MM.1S (cell line): ENCODE measurements at regions not wholly inside any gene's neighbourhood (a gene's known extent, or its start where the extent isn't known, plus 50 kb on each side); places are given as distances from the start of the nearest gene placed in this dataset.

Experiments
- EZH2 ChIP-seq: fragments of 300-600 bp; sonication (generic); optimal IDR thresholded peaks from 2 replicates; pipeline ENCODE3; 2017; ENCODE audit warnings: low read depth, mild to moderate bottlenecking, antibody characterized with exemption, low read length, mixed read lengths
- EZH2phosphoT487 ChIP-seq: fragments of 300-600 bp; sonication (generic); IDR thresholded peaks from 2 replicates; pipeline ENCODE4 v1.6.1; 2018; ENCODE audit warnings: antibody characterized with exemption, low read length
- TF ChIP-seq, protein P1 (sequence below): fragments of 300-600 bp; sonication (generic); IDR thresholded peaks from 2 replicates; pipeline ENCODE4 v1.5.1; 2016; ENCODE audit warnings: antibody characterized with exemption, low read length, mixed read lengths

DNA sequence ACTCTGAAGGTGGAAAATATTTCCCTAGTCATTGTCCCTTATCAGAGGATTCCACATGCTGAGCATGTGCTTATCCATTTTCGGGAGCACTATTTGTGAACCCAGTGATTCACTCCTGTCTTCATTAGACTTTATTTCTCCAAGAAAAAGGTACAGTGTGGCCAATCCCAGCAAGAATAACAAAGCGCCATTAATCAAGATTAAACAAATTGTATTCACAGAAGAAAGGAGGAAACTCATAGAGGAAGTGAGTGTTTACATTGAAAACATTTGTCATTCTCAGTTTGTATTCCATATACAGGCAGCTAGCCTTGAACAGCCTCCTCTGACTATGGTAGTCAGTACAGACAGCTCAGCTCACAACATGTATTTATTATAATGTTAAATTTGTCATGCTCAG is 1669.9 kb upstream of the SPRY2 start:
- TF ChIP-seq, protein P1, sequence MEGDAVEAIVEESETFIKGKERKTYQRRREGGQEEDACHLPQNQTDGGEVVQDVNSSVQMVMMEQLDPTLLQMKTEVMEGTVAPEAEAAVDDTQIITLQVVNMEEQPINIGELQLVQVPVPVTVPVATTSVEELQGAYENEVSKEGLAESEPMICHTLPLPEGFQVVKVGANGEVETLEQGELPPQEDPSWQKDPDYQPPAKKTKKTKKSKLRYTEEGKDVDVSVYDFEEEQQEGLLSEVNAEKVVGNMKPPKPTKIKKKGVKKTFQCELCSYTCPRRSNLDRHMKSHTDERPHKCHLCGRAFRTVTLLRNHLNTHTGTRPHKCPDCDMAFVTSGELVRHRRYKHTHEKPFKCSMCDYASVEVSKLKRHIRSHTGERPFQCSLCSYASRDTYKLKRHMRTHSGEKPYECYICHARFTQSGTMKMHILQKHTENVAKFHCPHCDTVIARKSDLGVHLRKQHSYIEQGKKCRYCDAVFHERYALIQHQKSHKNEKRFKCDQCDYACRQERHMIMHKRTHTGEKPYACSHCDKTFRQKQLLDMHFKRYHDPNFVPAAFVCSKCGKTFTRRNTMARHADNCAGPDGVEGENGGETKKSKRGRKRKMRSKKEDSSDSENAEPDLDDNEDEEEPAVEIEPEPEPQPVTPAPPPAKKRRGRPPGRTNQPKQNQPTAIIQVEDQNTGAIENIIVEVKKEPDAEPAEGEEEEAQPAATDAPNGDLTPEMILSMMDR, result no peak
- TF ChIP-seq EZH2, result no peak
- TF ChIP-seq EZH2phosphoT487, result no peak
